Dermis blood vessel endothelial cell (primary cell): ENCODE measurements at regions not wholly inside any gene's neighbourhood (a gene's known extent, or its start where the extent isn't known, plus 50 kb on each side); places are given as distances from the start of the nearest gene placed in this dataset.
"Not testable (repeated sequence)": the region's sequence is repeated elsewhere in the genome, so short reads cannot be mapped to it uniquely, and the experiment has no call there.

Experiments
- DNase-seq: peaks from one replicate; pipeline ENCODE4 v3.0.0; 2010

- DNase-seq = no peak
Measured at GRCh38 chr13:91228108-91228507, 119.4 kb upstream of the MIR17HG start.

GRCh38 chr13:91228940-91229339, 118.5 kb upstream of the MIR17HG start:
- no peak for DNase-seq

- DNase-seq = no peak
Measured at GRCh38 chr13:91232716-91233115, 114.8 kb upstream of the MIR17HG start.

- DNase-seq = no peak
Measured at GRCh38 chr13:91233291-91233690, 114.2 kb upstream of the MIR17HG start.

- no peak for DNase-seq
Measured at GRCh38 chr13:91236182-91236581, 111.3 kb upstream of the MIR17HG start.

- DNase-seq = no peak
Measured at GRCh38 chr13:91236921-91237320, 110.6 kb upstream of the MIR17HG start.

GRCh38 chr13:91238036-91238435, 109.5 kb upstream of the MIR17HG start:
- no peak for DNase-seq

- DNase-seq = no peak
Measured at GRCh38 chr13:91240341-91240740, 107.1 kb upstream of the MIR17HG start.

- DNase-seq = no peak
Measured at GRCh38 chr13:91241221-91241933, 106.1 kb upstream of the MIR17HG start.

GRCh38 chr13:91242652-91243051, 104.8 kb upstream of the MIR17HG start:
- no peak for DNase-seq

- DNase-seq = no peak
Measured at GRCh38 chr13:91245288-91245687, 102.2 kb upstream of the MIR17HG start.

GRCh38 chr13:91247768-91248167, 99.7 kb upstream of the MIR17HG start:
- peak; percentile 33 for DNase-seq

GRCh38 chr13:91248249-91248648, 99.2 kb upstream of the MIR17HG start:
- DNase-seq = no peak

- DNase-seq = no peak
Measured at GRCh38 chr13:91249370-91249769, 98.1 kb upstream of the MIR17HG start.

- no peak for DNase-seq
Measured at GRCh38 chr13:91249861-91250260, 97.6 kb upstream of the MIR17HG start.

- DNase-seq = not testable (repeated sequence)
Measured at GRCh38 chr13:91251573-91251972, 95.9 kb upstream of the MIR17HG start.

GRCh38 chr13:91264484-91264883, 83.0 kb upstream of the MIR17HG start:
- DNase-seq = no peak

- no peak for DNase-seq
Measured at GRCh38 chr13:91269237-91269636, 78.2 kb upstream of the MIR17HG start.

GRCh38 chr13:91270031-91270430, 77.5 kb upstream of the MIR17HG start:
- DNase-seq = peak; percentile 83

GRCh38 chr13:91272235-91272777, 75.2 kb upstream of the MIR17HG start:
- no peak for DNase-seq

- DNase-seq = no peak
Measured at GRCh38 chr13:91273675-91274074, 73.8 kb upstream of the MIR17HG start.

GRCh38 chr13:91277013-91277676, 70.3 kb upstream of the MIR17HG start:
- no peak for DNase-seq

GRCh38 chr13:91278291-91278690, 69.2 kb upstream of the MIR17HG start:
- no peak for DNase-seq

GRCh38 chr13:91278888-91279287, 68.6 kb upstream of the MIR17HG start:
- no peak for DNase-seq
